Uterus (tissue), 2 donors: ENCODE measurements at regions not wholly inside any gene's neighbourhood (a gene's known extent, or its start where the extent isn't known, plus 50 kb on each side); places are given as distances from the start of the nearest gene placed in this dataset.

Source experiments
- POLR2A ChIP-seq, 2 donors: fragments of 450-650 bp; IDR thresholded peaks; one replicate each; pipeline ENCODE4 v1.6.1; 2016; ENCODE audit warnings: antibody characterized with exemption in 2 of 2, mild to moderate bottlenecking in 1 of 2, moderate library complexity in 1 of 2
- TF ChIP-seq, protein P1 (sequence below), 4 experiments: fragments of 200-600 bp in 2 of 4; fragments of 450-650 bp in 2 of 4; sonication (generic) in 2 of 4; IDR thresholded peaks; one replicate each; pipeline ENCODE4 v1.5.1; 2016 to 2019; ENCODE audit warnings: antibody characterized with exemption in 4 of 4, mild to moderate bottlenecking in 2 of 4, moderate library complexity in 1 of 4

DNA sequence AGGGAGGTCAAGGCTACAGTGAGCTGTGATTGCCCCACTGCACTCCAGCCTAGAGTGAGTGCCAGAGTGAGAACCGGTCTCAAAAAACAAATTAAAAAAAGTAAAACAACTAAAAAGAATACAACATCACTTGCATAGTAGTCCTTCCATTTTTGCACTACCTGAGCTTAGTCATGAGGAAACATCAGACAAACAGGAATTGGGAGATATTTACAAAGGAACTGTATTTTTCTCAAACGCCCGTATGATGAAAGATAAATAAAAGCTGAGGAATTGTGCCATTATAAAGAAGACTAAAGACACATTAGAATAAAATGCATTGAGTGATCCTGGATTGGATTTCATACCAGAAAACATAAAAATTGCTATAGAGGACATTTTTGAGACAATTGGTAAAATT lies 50.0 kb upstream of the ATP8B1 start:
- TF ChIP-seq POLR2A (IDR thresholded peaks at IDR 0.05) = no peak
- TF ChIP-seq, protein P1, sequence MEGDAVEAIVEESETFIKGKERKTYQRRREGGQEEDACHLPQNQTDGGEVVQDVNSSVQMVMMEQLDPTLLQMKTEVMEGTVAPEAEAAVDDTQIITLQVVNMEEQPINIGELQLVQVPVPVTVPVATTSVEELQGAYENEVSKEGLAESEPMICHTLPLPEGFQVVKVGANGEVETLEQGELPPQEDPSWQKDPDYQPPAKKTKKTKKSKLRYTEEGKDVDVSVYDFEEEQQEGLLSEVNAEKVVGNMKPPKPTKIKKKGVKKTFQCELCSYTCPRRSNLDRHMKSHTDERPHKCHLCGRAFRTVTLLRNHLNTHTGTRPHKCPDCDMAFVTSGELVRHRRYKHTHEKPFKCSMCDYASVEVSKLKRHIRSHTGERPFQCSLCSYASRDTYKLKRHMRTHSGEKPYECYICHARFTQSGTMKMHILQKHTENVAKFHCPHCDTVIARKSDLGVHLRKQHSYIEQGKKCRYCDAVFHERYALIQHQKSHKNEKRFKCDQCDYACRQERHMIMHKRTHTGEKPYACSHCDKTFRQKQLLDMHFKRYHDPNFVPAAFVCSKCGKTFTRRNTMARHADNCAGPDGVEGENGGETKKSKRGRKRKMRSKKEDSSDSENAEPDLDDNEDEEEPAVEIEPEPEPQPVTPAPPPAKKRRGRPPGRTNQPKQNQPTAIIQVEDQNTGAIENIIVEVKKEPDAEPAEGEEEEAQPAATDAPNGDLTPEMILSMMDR (IDR thresholded peaks at IDR 0.05) = no peak
